CD14-positive monocyte (primary cell): ENCODE measurements at regions not wholly inside any gene's neighbourhood (a gene's known extent, or its start where the extent isn't known, plus 50 kb on each side); places are given as distances from the start of the nearest gene placed in this dataset.

Experiments
- DNase-seq, 3 donors: peaks; one replicate each; pipeline ENCODE4 v3.0.0-alpha.2; 2011 to 2022
- H2AFZ ChIP-seq: 2 replicates; pipeline ENCODE4 v1.6.0; 2012; ENCODE audit warnings: mild to moderate bottlenecking, low read depth, low read length, inconsistent platforms; ENCODE audit not compliant: insufficient read depth, poor library complexity, severe bottlenecking
- H3K27ac ChIP-seq, 2 donors: 1 replicate in 1 of 2; 2 replicates in 1 of 2; pipeline ENCODE4 v1.5.1; 2012 to 2013; ENCODE audit warnings: low read length in 2 of 2, control low read depth in 1 of 2, inconsistent platforms in 1 of 2, low read depth in 1 of 2, mild to moderate bottlenecking in 1 of 2
- H3K27me3 ChIP-seq, 2 donors: one replicate each; pipeline versions ENCODE4 v1.6.0 to v1.6.1; 2011 to 2013; ENCODE audit warnings: low read length in 2 of 2; ENCODE audit not compliant: control insufficient read depth in 2 of 2, insufficient read depth in 2 of 2
- H3K36me3 ChIP-seq, 2 donors: replicated peaks in 1 of 2; 1 replicate in 1 of 2; 2 replicates in 1 of 2; pipeline versions ENCODE4 v1.5.1 to v1.6.1; 2012 to 2013; ENCODE audit warnings: low read length in 2 of 2, control low read depth in 1 of 2, inconsistent platforms in 1 of 2, mild to moderate bottlenecking in 1 of 2; ENCODE audit not compliant: insufficient read depth in 2 of 2, control insufficient read depth in 1 of 2
- H3K4me1 ChIP-seq, 2 donors: 1 replicate in 1 of 2; 2 replicates in 1 of 2; pipeline versions ENCODE4 v1.5.1 to v1.6.1; 2012 to 2013; ENCODE audit warnings: low read length in 2 of 2, control low read depth in 1 of 2, inconsistent platforms in 1 of 2, mild to moderate bottlenecking in 1 of 2, moderate library complexity in 1 of 2; ENCODE audit not compliant: insufficient read depth in 2 of 2, control insufficient read depth in 1 of 2
- H3K4me2 ChIP-seq: replicated peaks from 2 replicates; pipeline ENCODE3; 2012; ENCODE audit warnings: low read length, moderate library complexity, mild to moderate bottlenecking; ENCODE audit not compliant: poor library complexity, severe bottlenecking; ENCODE audit errors: extremely low read depth
- H3K4me3 ChIP-seq, 3 experiments: fragments of 200-600 bp in 1 of 3; sonication (generic) in 1 of 3; replicated peaks in 1 of 3; 1 replicate in 2 of 3; 2 replicates in 1 of 3; pipeline ENCODE4 v1.5.1; 2011 to 2013; ENCODE audit warnings: low read length in 3 of 3, mild to moderate bottlenecking in 3 of 3, control low read depth in 2 of 3, low read depth in 2 of 3, inconsistent platforms in 1 of 3, moderate library complexity in 1 of 3
- H3K79me2 ChIP-seq: 2 replicates; pipeline ENCODE4 v1.6.0; 2012; ENCODE audit warnings: mild to moderate bottlenecking, control low read depth, inconsistent platforms, low read length, moderate library complexity; ENCODE audit not compliant: insufficient read depth
- H3K9ac ChIP-seq: 2 replicates; pipeline ENCODE4 v1.6.0; 2017; ENCODE audit warnings: low read length, mild to moderate bottlenecking; ENCODE audit not compliant: insufficient read depth, poor library complexity, severe bottlenecking
- H3K9me3 ChIP-seq, 2 donors: replicated peaks in 1 of 2; 1 replicate in 1 of 2; 2 replicates in 1 of 2; pipeline versions ENCODE4 v1.5.1 to v1.6.1; 2012 to 2013; ENCODE audit warnings: low read length in 2 of 2, control low read depth in 1 of 2; ENCODE audit not compliant: control insufficient read depth in 1 of 2, insufficient read depth in 1 of 2
- H4K20me1 ChIP-seq: 2 replicates; pipeline ENCODE4 v1.6.0; 2012; ENCODE audit warnings: mild to moderate bottlenecking, low read length, control low read depth, moderate library complexity; ENCODE audit not compliant: insufficient read depth
- H3K27ac Mint-ChIP-seq, 7 donors: one replicate each; pipeline ENCODE4 v1.8.0; 2020; ENCODE audit warnings: mild to moderate bottlenecking in 7 of 7, mixed read lengths in 7 of 7, moderate library complexity in 6 of 7, inconsistent platforms in 2 of 7
- H3K27me3 Mint-ChIP-seq, 3 donors: one replicate each; pipeline ENCODE4 v1.8.0; 2021 to 2022; ENCODE audit warnings: low read depth in 3 of 3, mild to moderate bottlenecking in 3 of 3, mixed read lengths in 3 of 3, moderate library complexity in 3 of 3, inconsistent platforms in 1 of 3
- H3K36me3 Mint-ChIP-seq, 2 donors: one replicate each; pipeline ENCODE4 v1.8.0; 2020; ENCODE audit warnings: mixed read lengths in 2 of 2, inconsistent platforms in 1 of 2, mild to moderate bottlenecking in 1 of 2
- H3K4me1 Mint-ChIP-seq: one replicate; pipeline ENCODE4 v1.8.0; 2020; ENCODE audit warnings: mild to moderate bottlenecking, mixed read lengths
- H3K4me3 Mint-ChIP-seq, 2 donors: one replicate each; pipeline ENCODE4 v1.8.0; 2020; ENCODE audit warnings: mild to moderate bottlenecking in 2 of 2, mixed read lengths in 2 of 2, moderate library complexity in 1 of 2
- H3K9me3 Mint-ChIP-seq, 7 donors: one replicate each; pipeline ENCODE4 v1.8.0; 2020 to 2022; ENCODE audit warnings: mixed read lengths in 7 of 7, mild to moderate bottlenecking in 6 of 7, moderate library complexity in 6 of 7, inconsistent platforms in 2 of 7
- WGBS: methylation state at CpG from one replicate; pipeline ENCODE4 v1.1.5; 2013; ENCODE audit warnings: missing lambda C conversion rate; ENCODE audit not compliant: insufficient coverage; 5-methylcytosine and 5-hydroxymethylcytosine counted together
- intact Hi-C, 2 donors: fragments of 100-400 bp; cut with micrococcal nuclease; formaldehyde crosslinking; loops; one replicate each; pipeline versions ENCODE4 v1.15.0 to v1.15.1; 2023
- TF ChIP-seq, protein P1 (sequence below): fragments of 200-600 bp; IDR thresholded peaks from one replicate; pipeline ENCODE4 v1.8.0; 2022; ENCODE audit warnings: antibody characterized with exemption, mild to moderate bottlenecking

DNA sequence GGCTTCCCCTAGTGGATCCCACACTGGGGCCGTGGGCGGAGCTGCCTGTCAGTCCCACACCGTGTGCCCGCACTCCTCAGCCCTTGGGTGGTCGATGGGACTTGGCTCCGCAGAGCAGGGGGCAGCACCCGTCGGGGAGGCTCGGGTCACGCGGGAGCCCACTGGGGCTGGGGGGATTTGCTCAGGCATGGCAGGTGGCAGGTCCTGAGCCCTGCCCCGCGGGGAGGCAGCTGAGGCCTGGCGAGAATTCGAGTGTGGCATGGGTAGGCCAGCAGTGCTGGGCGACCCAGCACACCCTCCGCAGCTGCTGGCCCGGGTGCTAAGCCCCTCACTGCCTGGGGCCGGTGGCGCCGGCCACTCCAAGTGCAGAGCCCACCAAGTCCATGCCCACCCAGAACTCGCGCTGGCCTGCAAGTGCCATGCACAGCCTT lies 481.7 kb upstream of the PRR20A start:
- Mint-ChIP-seq H3K4me3 (no peak overlapping the region), H3K9me3 (peaks cover 0 to 14% (median 5%) of the 10 kb centered on the region in 7 donors), H3K36me3 (no peaks in the 10 kb centered on the region), H3K4me1 (no peaks in the 10 kb centered on the region), H3K27me3 (no peaks in the 10 kb centered on the region), H3K27ac (no peak overlapping the region)
- no peaks in the 10 kb centered on the region for H3K27me3 ChIP-seq
- peaks cover 17 to 20% of the 10 kb centered on the region in 2 donors for H3K9me3 ChIP-seq
- no peaks in the 10 kb centered on the region for H4K20me1 ChIP-seq
- no peak overlapping the region for H3K27ac ChIP-seq
- H3K36me3 ChIP-seq = no peaks in the 10 kb centered on the region
- H2AFZ ChIP-seq = no peak overlapping the region
- 95% methylated on average over 17 of the region's 23 CpGs for whole genome bisulfite sequencing
- no peaks in the 10 kb centered on the region for H3K79me2 ChIP-seq
- TF ChIP-seq, protein P1, sequence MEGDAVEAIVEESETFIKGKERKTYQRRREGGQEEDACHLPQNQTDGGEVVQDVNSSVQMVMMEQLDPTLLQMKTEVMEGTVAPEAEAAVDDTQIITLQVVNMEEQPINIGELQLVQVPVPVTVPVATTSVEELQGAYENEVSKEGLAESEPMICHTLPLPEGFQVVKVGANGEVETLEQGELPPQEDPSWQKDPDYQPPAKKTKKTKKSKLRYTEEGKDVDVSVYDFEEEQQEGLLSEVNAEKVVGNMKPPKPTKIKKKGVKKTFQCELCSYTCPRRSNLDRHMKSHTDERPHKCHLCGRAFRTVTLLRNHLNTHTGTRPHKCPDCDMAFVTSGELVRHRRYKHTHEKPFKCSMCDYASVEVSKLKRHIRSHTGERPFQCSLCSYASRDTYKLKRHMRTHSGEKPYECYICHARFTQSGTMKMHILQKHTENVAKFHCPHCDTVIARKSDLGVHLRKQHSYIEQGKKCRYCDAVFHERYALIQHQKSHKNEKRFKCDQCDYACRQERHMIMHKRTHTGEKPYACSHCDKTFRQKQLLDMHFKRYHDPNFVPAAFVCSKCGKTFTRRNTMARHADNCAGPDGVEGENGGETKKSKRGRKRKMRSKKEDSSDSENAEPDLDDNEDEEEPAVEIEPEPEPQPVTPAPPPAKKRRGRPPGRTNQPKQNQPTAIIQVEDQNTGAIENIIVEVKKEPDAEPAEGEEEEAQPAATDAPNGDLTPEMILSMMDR = no peak
- H3K4me2 ChIP-seq = no peak overlapping the region
- no peak overlapping the region for H3K4me3 ChIP-seq
- intact Hi-C loops = no loop called here
- H3K4me1 ChIP-seq = no peaks in the 10 kb centered on the region
- H3K9ac ChIP-seq = no peak overlapping the region
- no peak for DNase-seq

GRCh38 chr13:56670563-56670962 lies 470.2 kb upstream of the PRR20A start:
- no peak overlapping the region for H3K27ac Mint-ChIP-seq
- Histone ChIP-seq H3K79me2 (no peaks in the 10 kb centered on the region), H4K20me1 (no peaks in the 10 kb centered on the region), H3K27ac (no peak overlapping the region), H3K9me3 (peaks cover 0 to 5% of the 10 kb centered on the region in 2 donors), H3K4me3 (no peak overlapping the region), H3K4me1 (no peaks in the 10 kb centered on the region), H3K9ac (no peak overlapping the region), H2AFZ (no peak overlapping the region), H3K36me3 (no peaks in the 10 kb centered on the region), H3K4me2 (no peak overlapping the region), H3K27me3 (no peaks in the 10 kb centered on the region)
- H3K27me3 Mint-ChIP-seq = no peaks in the 10 kb centered on the region
- no peaks in the 10 kb centered on the region for H3K36me3 Mint-ChIP-seq
- H3K4me3 Mint-ChIP-seq = no peak overlapping the region
- DNase-seq = no peak
- 100% methylated on average over 1 of the region's 2 CpGs for WGBS
- peaks cover 0 to 10% (median 3%) of the 10 kb centered on the region in 7 donors for H3K9me3 Mint-ChIP-seq
- TF ChIP-seq, protein P1 = no peak
- no peaks in the 10 kb centered on the region for H3K4me1 Mint-ChIP-seq
- intact Hi-C loops = no loop called here
